Effector memory CD4-positive, alpha-beta T cell (primary cell): ENCODE measurements at regions not wholly inside any gene's neighbourhood (a gene's known extent, or its start where the extent isn't known, plus 50 kb on each side); places are given as distances from the start of the nearest gene placed in this dataset.

Source experiments
- DNase-seq, 3 donors: peaks; one replicate each; pipeline ENCODE4 v3.0.0-alpha.2; 2020
- H3K27ac ChIP-seq: 2 replicates; pipeline ENCODE4 v1.7.0; 2013; ENCODE audit warnings: mild to moderate bottlenecking, low read length, moderate library complexity; ENCODE audit not compliant: insufficient read depth, poor library complexity, severe bottlenecking
- H3K27me3 ChIP-seq: replicated peaks from 2 replicates; pipeline ENCODE4 v1.7.0; 2013; ENCODE audit warnings: mild to moderate bottlenecking, low read length; ENCODE audit not compliant: insufficient read depth, control insufficient read depth, poor library complexity, severe bottlenecking
- H3K36me3 ChIP-seq: 2 replicates; pipeline ENCODE4 v1.7.0; 2013; ENCODE audit warnings: mild to moderate bottlenecking, low read length, moderate library complexity; ENCODE audit not compliant: control insufficient read depth, insufficient read depth
- H3K4me1 ChIP-seq: 2 replicates; pipeline ENCODE4 v1.7.0; 2013; ENCODE audit warnings: low read length, mild to moderate bottlenecking; ENCODE audit not compliant: control insufficient read depth, insufficient read depth, poor library complexity, severe bottlenecking
- H3K4me3 ChIP-seq: 2 replicates; pipeline ENCODE4 v1.7.0; 2013; ENCODE audit warnings: low read length, low read depth, mild to moderate bottlenecking; ENCODE audit not compliant: insufficient read depth, poor library complexity, severe bottlenecking
- H3K9me3 ChIP-seq: 2 replicates; pipeline ENCODE4 v1.7.0; 2013; ENCODE audit warnings: mild to moderate bottlenecking, low read length, moderate library complexity; ENCODE audit not compliant: control insufficient read depth

GRCh38 chr14:98309591-98309990, 962.4 kb downstream of the BCL11B start:
- DNase-seq, result no peak
- no peaks in the 10 kb centered on the region for H3K27me3 ChIP-seq
- H3K4me3 ChIP-seq, result no peak overlapping the region
- H3K36me3 ChIP-seq, result no peaks in the 10 kb centered on the region
- H3K4me1 ChIP-seq, result no peaks in the 10 kb centered on the region
- no peaks in the 10 kb centered on the region for H3K9me3 ChIP-seq
- no peak overlapping the region for H3K27ac ChIP-seq

GRCh38 chr14:98312006-98312405, 960.0 kb downstream of the BCL11B start:
- Histone ChIP-seq H3K27ac (no peak overlapping the region), H3K9me3 (no peaks in the 10 kb centered on the region), H3K27me3 (no peaks in the 10 kb centered on the region), H3K36me3 (no peaks in the 10 kb centered on the region), H3K4me3 (no peak overlapping the region), H3K4me1 (no peaks in the 10 kb centered on the region)
- DNase-seq, result no peak

DNA sequence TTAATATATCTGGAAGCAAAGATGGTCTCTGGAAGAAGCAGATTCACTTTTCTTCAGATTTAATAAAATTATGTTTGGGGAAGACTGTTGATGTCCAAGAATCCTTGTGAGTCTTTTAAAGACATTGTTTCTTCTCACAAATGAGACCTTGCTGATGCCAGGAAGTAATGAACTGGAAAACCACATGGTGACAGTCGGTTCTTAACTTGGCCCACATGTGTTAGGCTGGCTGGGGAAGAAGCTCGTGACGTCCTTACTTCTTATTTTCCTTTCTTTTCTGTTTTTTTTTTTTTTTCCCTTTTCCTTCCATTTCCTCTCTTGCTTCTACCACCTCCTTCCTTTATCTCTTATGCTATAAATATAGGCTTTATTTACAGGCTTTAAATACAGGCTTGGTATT, 950.2 kb downstream of the BCL11B start:
- Histone ChIP-seq H3K36me3 (no peaks in the 10 kb centered on the region), H3K27ac (no peak overlapping the region), H3K27me3 (no peaks in the 10 kb centered on the region), H3K9me3 (peaks cover 4% of the 10 kb centered on the region), H3K4me3 (no peak overlapping the region), H3K4me1 (no peaks in the 10 kb centered on the region)
- no peak for DNase-seq

DNA sequence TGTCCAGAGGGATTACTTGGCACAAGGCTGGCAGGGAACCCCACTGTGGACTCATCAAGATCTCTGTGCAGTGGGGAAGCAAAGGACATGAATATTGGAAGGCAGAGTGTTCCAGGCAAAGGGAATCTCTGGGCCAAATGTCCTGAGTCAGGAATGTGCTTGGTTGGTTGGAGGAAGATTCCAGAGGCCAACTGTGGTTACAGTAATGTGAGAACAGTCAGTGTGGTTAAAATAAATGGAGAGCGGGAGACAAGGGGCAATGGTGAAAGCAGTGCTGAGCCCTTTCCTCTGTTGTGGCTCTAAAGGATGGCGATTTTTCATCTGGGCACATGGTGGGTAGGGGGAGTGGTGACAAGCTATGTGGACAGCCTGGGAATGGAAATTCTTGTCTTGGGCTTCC, 948.2 kb downstream of the BCL11B start:
- H3K36me3 ChIP-seq, result no peaks in the 10 kb centered on the region
- no peaks in the 10 kb centered on the region for H3K4me1 ChIP-seq
- no peaks in the 10 kb centered on the region for H3K27me3 ChIP-seq
- H3K27ac ChIP-seq, result no peak overlapping the region
- no peak overlapping the region for H3K4me3 ChIP-seq
- no peak for DNase-seq
- peaks cover 4% of the 10 kb centered on the region for H3K9me3 ChIP-seq

- H3K4me3 ChIP-seq, result no peak overlapping the region
- no peak for DNase-seq
Observed at GRCh38 chr14:98325761-98326160, 946.2 kb downstream of the BCL11B start.

GRCh38 chr14:98328496-98328895, 943.5 kb downstream of the BCL11B start:
- Histone ChIP-seq H3K27me3 (no peaks in the 10 kb centered on the region), H3K4me1 (no peaks in the 10 kb centered on the region), H3K36me3 (no peaks in the 10 kb centered on the region), H3K27ac (no peak overlapping the region), H3K4me3 (no peak overlapping the region), H3K9me3 (no peaks in the 10 kb centered on the region)
- no peak for DNase-seq

More at GRCh38 chr14:98325761-98326160, 946.2 kb downstream of the BCL11B start:
- no peaks in the 10 kb centered on the region for H3K36me3 ChIP-seq
- no peaks in the 10 kb centered on the region for H3K4me1 ChIP-seq
- no peaks in the 10 kb centered on the region for H3K9me3 ChIP-seq
- no peaks in the 10 kb centered on the region for H3K27me3 ChIP-seq
- H3K27ac ChIP-seq, result no peak overlapping the region

- H3K27ac ChIP-seq, result no peak overlapping the region
- H3K36me3 ChIP-seq, result no peaks in the 10 kb centered on the region
- no peaks in the 10 kb centered on the region for H3K4me1 ChIP-seq
- DNase-seq, result no peak
- no peaks in the 10 kb centered on the region for H3K9me3 ChIP-seq
- H3K4me3 ChIP-seq, result no peak overlapping the region
- H3K27me3 ChIP-seq, result no peaks in the 10 kb centered on the region
Observed at GRCh38 chr14:98334186-98334585, 937.8 kb downstream of the BCL11B start.

DNA sequence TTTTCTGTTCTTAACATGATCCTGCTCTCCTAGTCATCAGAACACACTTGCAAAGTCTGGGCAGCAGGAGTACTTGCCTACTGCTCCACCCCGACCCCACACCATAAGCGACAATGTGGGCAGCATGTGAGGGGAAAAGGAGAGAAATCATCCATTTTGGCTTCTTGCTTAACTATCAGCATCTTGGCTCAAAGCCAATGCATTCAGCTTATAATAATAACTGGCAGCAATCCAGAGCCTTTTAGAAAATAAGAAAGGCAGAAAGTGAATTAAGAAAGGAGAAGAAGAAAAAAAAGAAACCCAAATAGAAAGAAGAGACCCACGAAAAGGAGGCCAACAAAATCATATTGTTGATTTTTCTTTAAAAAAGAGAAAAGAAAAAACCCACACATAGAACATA, 930.8 kb downstream of the BCL11B start:
- no peaks in the 10 kb centered on the region for H3K9me3 ChIP-seq
- H3K27ac ChIP-seq, result no peak overlapping the region
- no peak for DNase-seq
- H3K4me1 ChIP-seq, result no peaks in the 10 kb centered on the region
- H3K27me3 ChIP-seq, result no peaks in the 10 kb centered on the region
- H3K36me3 ChIP-seq, result no peaks in the 10 kb centered on the region
- no peak overlapping the region for H3K4me3 ChIP-seq

- no peaks in the 10 kb centered on the region for H3K36me3 ChIP-seq
- no peak overlapping the region for H3K4me3 ChIP-seq
- H3K27ac ChIP-seq, result no peak overlapping the region
- H3K4me1 ChIP-seq, result no peaks in the 10 kb centered on the region
- no peaks in the 10 kb centered on the region for H3K9me3 ChIP-seq
- H3K27me3 ChIP-seq, result no peaks in the 10 kb centered on the region
- DNase-seq, result no peak
Observed at GRCh38 chr14:98345161-98345560, 926.8 kb downstream of the BCL11B start.

DNA sequence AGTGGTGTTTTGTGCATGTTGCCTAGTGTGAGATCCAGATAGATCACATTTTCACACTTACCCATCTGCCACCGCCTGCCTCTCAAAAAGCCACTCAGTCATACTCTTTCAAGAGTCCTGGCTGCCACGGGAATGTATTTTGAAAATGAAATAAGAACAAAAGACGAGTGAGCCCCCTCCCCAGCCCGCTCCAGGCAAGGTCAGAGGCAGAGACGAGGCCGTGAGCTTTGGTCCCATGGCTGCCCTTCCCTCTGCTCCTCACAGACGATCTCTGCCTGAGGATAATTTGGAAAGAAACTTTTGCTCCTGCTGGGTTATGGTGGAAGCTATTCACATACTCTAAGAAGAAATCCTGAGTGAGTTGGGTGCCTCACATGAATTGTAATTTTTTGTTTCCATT, 924.3 kb downstream of the BCL11B start:
- Histone ChIP-seq H3K9me3 (no peaks in the 10 kb centered on the region), H3K4me1 (no peaks in the 10 kb centered on the region), H3K4me3 (no peak overlapping the region), H3K27me3 (no peaks in the 10 kb centered on the region), H3K36me3 (no peaks in the 10 kb centered on the region), H3K27ac (no peak overlapping the region)
- no peak for DNase-seq

GRCh38 chr14:98348505-98348904, 923.5 kb downstream of the BCL11B start:
- no peak for DNase-seq

More at GRCh38 chr14:98348505-98348904, 923.5 kb downstream of the BCL11B start:
- H3K27me3 ChIP-seq, result no peaks in the 10 kb centered on the region
- H3K27ac ChIP-seq, result no peak overlapping the region
- no peaks in the 10 kb centered on the region for H3K4me1 ChIP-seq
- no peak overlapping the region for H3K4me3 ChIP-seq
- H3K9me3 ChIP-seq, result no peaks in the 10 kb centered on the region
- no peaks in the 10 kb centered on the region for H3K36me3 ChIP-seq
